ENCODE measurements at regions not wholly inside any gene's neighbourhood (a gene's known extent, or its start where the extent isn't known, plus 50 kb on each side); places are given as distances from the start of the nearest gene placed in this dataset.

DNA sequence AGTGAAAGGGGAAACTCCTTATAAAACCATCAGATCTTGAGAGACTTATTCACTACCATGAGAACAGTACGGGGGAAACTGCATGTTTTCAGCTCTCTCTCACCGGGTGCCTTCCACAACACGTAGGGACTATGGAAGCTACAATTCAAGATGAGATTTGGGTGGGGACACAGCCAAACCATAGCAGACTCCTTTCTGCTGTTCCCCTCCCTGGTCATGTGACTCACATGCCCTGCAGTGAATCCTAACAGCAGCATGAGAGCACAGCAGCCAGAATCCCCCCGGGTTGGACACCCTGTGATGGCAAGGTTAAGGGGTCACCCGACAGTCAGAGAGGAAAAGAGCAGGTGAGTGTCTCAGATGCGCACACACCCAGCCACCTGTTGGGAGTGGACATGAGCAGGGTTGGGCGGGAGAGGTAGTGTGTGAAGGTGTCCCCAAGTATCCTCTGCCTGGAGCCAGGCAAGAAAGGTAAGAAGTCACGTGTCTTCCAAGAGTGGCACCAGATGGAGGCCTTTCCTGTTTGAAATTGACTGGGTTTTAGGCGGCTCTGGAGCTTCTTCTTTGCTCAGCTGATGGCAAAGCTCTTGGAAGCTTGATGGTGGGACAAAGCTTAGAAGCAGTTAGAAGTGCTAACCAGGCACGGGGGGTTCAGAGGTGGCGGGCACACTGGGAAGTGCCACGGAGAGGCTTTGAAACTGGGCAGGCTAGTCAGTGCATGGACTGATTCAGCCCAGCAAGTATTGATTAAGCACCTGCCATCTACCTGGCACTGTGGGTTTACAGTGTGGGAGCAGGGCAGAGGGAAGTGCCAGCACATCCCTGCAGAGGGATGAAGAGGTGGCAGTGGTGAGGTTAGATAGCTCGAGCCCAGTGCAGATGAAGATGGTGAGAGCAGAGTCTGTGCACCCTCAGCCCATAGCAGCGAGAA lies 68.7 kb downstream of the RHOB start:
- TF ChIP-seq, protein P1, sequence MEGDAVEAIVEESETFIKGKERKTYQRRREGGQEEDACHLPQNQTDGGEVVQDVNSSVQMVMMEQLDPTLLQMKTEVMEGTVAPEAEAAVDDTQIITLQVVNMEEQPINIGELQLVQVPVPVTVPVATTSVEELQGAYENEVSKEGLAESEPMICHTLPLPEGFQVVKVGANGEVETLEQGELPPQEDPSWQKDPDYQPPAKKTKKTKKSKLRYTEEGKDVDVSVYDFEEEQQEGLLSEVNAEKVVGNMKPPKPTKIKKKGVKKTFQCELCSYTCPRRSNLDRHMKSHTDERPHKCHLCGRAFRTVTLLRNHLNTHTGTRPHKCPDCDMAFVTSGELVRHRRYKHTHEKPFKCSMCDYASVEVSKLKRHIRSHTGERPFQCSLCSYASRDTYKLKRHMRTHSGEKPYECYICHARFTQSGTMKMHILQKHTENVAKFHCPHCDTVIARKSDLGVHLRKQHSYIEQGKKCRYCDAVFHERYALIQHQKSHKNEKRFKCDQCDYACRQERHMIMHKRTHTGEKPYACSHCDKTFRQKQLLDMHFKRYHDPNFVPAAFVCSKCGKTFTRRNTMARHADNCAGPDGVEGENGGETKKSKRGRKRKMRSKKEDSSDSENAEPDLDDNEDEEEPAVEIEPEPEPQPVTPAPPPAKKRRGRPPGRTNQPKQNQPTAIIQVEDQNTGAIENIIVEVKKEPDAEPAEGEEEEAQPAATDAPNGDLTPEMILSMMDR (IDR thresholded peaks at IDR 0.05), result no peak
- TF ChIP-seq POLR2A (IDR thresholded peaks at IDR 0.05), result no peak

Measured in adrenal gland (tissue), 5 donors.